Hepatocyte (in vitro differentiated cells): ENCODE measurements at regions not wholly inside any gene's neighbourhood (a gene's known extent, or its start where the extent isn't known, plus 50 kb on each side); places are given as distances from the start of the nearest gene placed in this dataset.
A peak's percentile ranks its signal among the peaks of the same experiment; 100 is the strongest.

ENCODE experiments used
- DNase-seq: peaks from one replicate; pipeline ENCODE4 v3.0.0-alpha.2; 2016; ENCODE audit warnings: low spot score
- H2AFZ ChIP-seq: fragments of 200-600 bp; sonication (generic); 2 replicates; pipeline ENCODE4 v1.6.0; 2016; ENCODE audit warnings: antibody characterized with exemption, mild to moderate bottlenecking
- H3K27ac ChIP-seq: fragments of 200-600 bp; sonication (generic); 2 replicates; pipeline ENCODE4 v1.5.1; 2016; ENCODE audit warnings: mild to moderate bottlenecking
- H3K27me3 ChIP-seq: fragments of 200-600 bp; sonication (generic); 2 replicates; pipeline ENCODE4 v1.6.1; 2016
- H3K36me3 ChIP-seq: fragments of 200-600 bp; sonication (generic); replicated peaks from 2 replicates; pipeline ENCODE4 v1.5.1; 2016; ENCODE audit warnings: low read depth; ENCODE audit not compliant: insufficient read depth
- H3K4me1 ChIP-seq: fragments of 200-600 bp; sonication (generic); 2 replicates; pipeline ENCODE4 v1.5.1; 2016; ENCODE audit warnings: mild to moderate bottlenecking, moderate library complexity; ENCODE audit not compliant: insufficient read depth
- H3K4me2 ChIP-seq: fragments of 200-600 bp; sonication (generic); 2 replicates; pipeline ENCODE4 v1.6.0; 2016
- H3K4me3 ChIP-seq: fragments of 200-600 bp; sonication (generic); 2 replicates; pipeline ENCODE4 v1.5.1; 2016; ENCODE audit warnings: mild to moderate bottlenecking
- H3K79me2 ChIP-seq: fragments of 200-600 bp; sonication (generic); 2 replicates; pipeline ENCODE4 v1.6.0; 2017; ENCODE audit warnings: mild to moderate bottlenecking
- H3K9me2 ChIP-seq: fragments of 200-600 bp; sonication (generic); replicated peaks from 2 replicates; pipeline ENCODE4 v1.6.0; 2017; ENCODE audit warnings: mild to moderate bottlenecking; ENCODE audit not compliant: insufficient read depth
- H3K9me3 ChIP-seq: fragments of 200-600 bp; sonication (generic); 2 replicates; pipeline ENCODE4 v1.5.1; 2016; ENCODE audit warnings: low read depth, mild to moderate bottlenecking
- H4K20me1 ChIP-seq: fragments of 200-600 bp; sonication (generic); 2 replicates; pipeline ENCODE4 v1.6.0; 2016; ENCODE audit warnings: mild to moderate bottlenecking; ENCODE audit not compliant: insufficient read depth, poor library complexity, severe bottlenecking
- CTCF ChIP-seq: fragments of 200-600 bp; sonication (generic); IDR thresholded peaks from 2 replicates; pipeline ENCODE4 v1.5.1; 2016; ENCODE audit warnings: antibody characterized with exemption, mild to moderate bottlenecking; ENCODE audit not compliant: poor library complexity
- EZH2 ChIP-seq: fragments of 200-600 bp; sonication (generic); IDR thresholded peaks from 2 replicates; pipeline ENCODE4 v1.6.1; 2016; ENCODE audit warnings: antibody characterized with exemption, mild to moderate bottlenecking, borderline replicate concordance
- EZH2phosphoT487 ChIP-seq: fragments of 200-600 bp; sonication (generic); IDR thresholded peaks from one replicate; pipeline ENCODE4 v1.6.1; 2018; ENCODE audit warnings: antibody characterized with exemption, mild to moderate bottlenecking, low read depth, moderate library complexity; ENCODE audit not compliant: unreplicated experiment, severe bottlenecking
- WGBS: methylation state at CpG from one replicate; pipeline ENCODE4 v1.1.6; 2016; ENCODE audit warnings: low lambda C conversion rate; ENCODE audit errors: missing lambda C conversion rate; 5-methylcytosine and 5-hydroxymethylcytosine counted together

GRCh38 chr4:78722320-78722719, 53.8 kb upstream of the BMP2K start:
- no peaks in the 10 kb centered on the region for H3K27me3 ChIP-seq
- no peak overlapping the region for H3K27ac ChIP-seq
- no peaks in the 10 kb centered on the region for H3K79me2 ChIP-seq
- no peak overlapping the region for H3K4me3 ChIP-seq
- H3K9me2 ChIP-seq = no peaks in the 10 kb centered on the region
- H4K20me1 ChIP-seq = no peaks in the 10 kb centered on the region
- DNase-seq = no peak
- H2AFZ ChIP-seq = peak overlapping the region; percentile 31
- no peaks in the 10 kb centered on the region for H3K36me3 ChIP-seq
- peaks cover 18% of the 10 kb centered on the region for H3K4me1 ChIP-seq
- WGBS = 74% methylated on average over 5 of the region's 5 CpGs
- H3K4me2 ChIP-seq = no peak overlapping the region
- no peak for TF ChIP-seq EZH2
- TF ChIP-seq CTCF = no peak
- no peak for TF ChIP-seq EZH2phosphoT487
- no peaks in the 10 kb centered on the region for H3K9me3 ChIP-seq

DNA sequence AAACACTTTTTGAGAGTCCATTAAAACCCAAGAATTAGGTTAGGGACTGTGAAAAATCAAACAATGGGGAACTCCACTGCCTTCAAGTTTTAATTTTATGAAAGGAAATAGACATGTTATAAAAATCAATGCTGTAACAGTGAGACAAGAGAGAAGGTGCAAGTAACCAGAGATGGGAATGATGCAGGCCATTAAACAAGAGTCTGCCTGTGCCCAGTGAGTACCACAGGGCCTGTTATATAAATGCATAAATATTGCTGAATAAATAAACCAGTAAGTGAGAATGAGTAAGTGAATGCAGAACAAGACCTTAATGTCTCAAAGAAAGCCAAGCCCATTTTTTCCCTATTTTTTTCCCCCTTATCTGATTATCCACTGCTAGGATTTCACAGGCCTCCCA, 53.3 kb upstream of the BMP2K start:
- Histone ChIP-seq H2AFZ (peak overlapping the region; percentile 31), H3K36me3 (no peaks in the 10 kb centered on the region), H3K79me2 (no peaks in the 10 kb centered on the region), H3K4me1 (peaks cover 18% of the 10 kb centered on the region), H3K9me2 (no peaks in the 10 kb centered on the region), H4K20me1 (no peaks in the 10 kb centered on the region), H3K9me3 (no peaks in the 10 kb centered on the region), H3K27ac (no peak overlapping the region), H3K27me3 (no peaks in the 10 kb centered on the region), H3K4me3 (no peak overlapping the region), H3K4me2 (no peak overlapping the region)
- DNase-seq = no peak
- TF ChIP-seq EZH2phosphoT487 = no peak
- TF ChIP-seq EZH2 = no peak
- no peak for TF ChIP-seq CTCF
